GM19025 (cell line): ENCODE measurements at regions not wholly inside any gene's neighbourhood (a gene's known extent, or its start where the extent isn't known, plus 50 kb on each side); places are given as distances from the start of the nearest gene placed in this dataset.

Experiments
- ATAC-seq: cut with Tn5 transposase; IDR thresholded peaks from one replicate; pipeline ENCODE4 v1.9.1; 2021; ENCODE audit warnings: mild to moderate bottlenecking, low read depth, moderate library complexity; ENCODE audit not compliant: unreplicated experiment

- no peak for ATAC-seq
These were observed 146.3 kb downstream of the ERCC6L2 start for GRCh38 chr9:96021551-96022444.

- no peak for ATAC-seq
These were observed 145.5 kb downstream of the ERCC6L2 start for GRCh38 chr9:96020792-96021550.

GRCh38 chr9:96020300-96020791 is 144.9 kb downstream of the ERCC6L2 start:
- no peak for ATAC-seq
